IPS-NIHi11 (cell line): ENCODE measurements at regions not wholly inside any gene's neighbourhood (a gene's known extent, or its start where the extent isn't known, plus 50 kb on each side); places are given as distances from the start of the nearest gene placed in this dataset.

ENCODE experiments used
- DNase-seq: peaks from one replicate; pipeline ENCODE4 v3.0.0; 2012; ENCODE audit warnings: mixed read lengths, low spot score

- no peak for DNase-seq
Observed at GRCh38 chr1:93013145-93014065, 52.1 kb upstream of the DIPK1A start.

- DNase-seq: no peak
Observed at GRCh38 chr1:93014168-93014567, 52.9 kb upstream of the DIPK1A start.

GRCh38 chr1:93015590-93015989, 54.3 kb upstream of the DIPK1A start:
- no peak for DNase-seq

GRCh38 chr1:93016171-93016570, 54.9 kb upstream of the DIPK1A start:
- DNase-seq: no peak

- peak; percentile 46 for DNase-seq
Observed at GRCh38 chr1:93021539-93022134, 57.4 kb upstream of the MTF2 start.

GRCh38 chr1:93022580-93022979, 56.5 kb upstream of the MTF2 start:
- no peak for DNase-seq

- no peak for DNase-seq
Observed at GRCh38 chr1:93023281-93023680, 55.8 kb upstream of the MTF2 start.

GRCh38 chr1:93025572-93025971, 53.5 kb upstream of the MTF2 start:
- no peak for DNase-seq

- no peak for DNase-seq
Observed at GRCh38 chr1:93028542-93028941, 50.5 kb upstream of the MTF2 start.
